ENCODE measurements at regions not wholly inside any gene's neighbourhood (a gene's known extent, or its start where the extent isn't known, plus 50 kb on each side); places are given as distances from the start of the nearest gene placed in this dataset.
A peak's percentile ranks its signal among the peaks of the same experiment; 100 is the strongest.

- FAIRE-seq: no peak
- no peak for DNase-seq (ENCODE audit: insufficient read length, low spot score)
Measured at GRCh38 chr5:87061046-87061445, 206.6 kb upstream of the RASA1 start.

GRCh38 chr5:87069311-87069710, 198.4 kb upstream of the RASA1 start:
- TF ChIP-seq CTCF (IDR thresholded peaks at IDR 0.05; ENCODE audit: insufficient read depth, missing control alignments): no peak
- no peak for DNase-seq (ENCODE audit: insufficient read length, low spot score)
- FAIRE-seq: no peak

More at GRCh38 chr5:87061046-87061445, 206.6 kb upstream of the RASA1 start:
- TF ChIP-seq CTCF (IDR thresholded peaks at IDR 0.05; ENCODE audit: insufficient read depth, missing control alignments): no peak

- DNase-seq (ENCODE audit: insufficient read length, low spot score) (no peak), FAIRE-seq (no peak)
- TF ChIP-seq CTCF (IDR thresholded peaks at IDR 0.05; ENCODE audit: insufficient read depth, missing control alignments): peak; percentile 34
Measured at GRCh38 chr5:87069974-87070608, 197.6 kb upstream of the RASA1 start.

GRCh38 chr5:87074072-87074471, 193.6 kb upstream of the RASA1 start:
- TF ChIP-seq CTCF (IDR thresholded peaks at IDR 0.05; ENCODE audit: insufficient read depth, missing control alignments): no peak
- no peak for FAIRE-seq
- DNase-seq (ENCODE audit: insufficient read length, low spot score): no peak

- DNase-seq (ENCODE audit: insufficient read length, low spot score) (no peak), FAIRE-seq (no peak)
- TF ChIP-seq CTCF (IDR thresholded peaks at IDR 0.05; ENCODE audit: insufficient read depth, missing control alignments): no peak
Measured at GRCh38 chr5:87074934-87075541, 192.6 kb upstream of the RASA1 start.

GRCh38 chr5:87076411-87076810, 191.3 kb upstream of the RASA1 start:
- FAIRE-seq (no peak), DNase-seq (ENCODE audit: insufficient read length, low spot score) (no peak)
- no peak for TF ChIP-seq CTCF (IDR thresholded peaks at IDR 0.05; ENCODE audit: insufficient read depth, missing control alignments)

- FAIRE-seq: no peak
- no peak for TF ChIP-seq CTCF (IDR thresholded peaks at IDR 0.05; ENCODE audit: insufficient read depth, missing control alignments)
Measured at GRCh38 chr5:87076931-87077330, 190.8 kb upstream of the RASA1 start.

More at GRCh38 chr5:87076931-87077330, 190.8 kb upstream of the RASA1 start:
- DNase-seq (ENCODE audit: insufficient read length, low spot score): no peak
